Neural cell (in vitro differentiated cells): ENCODE measurements at regions not wholly inside any gene's neighbourhood (a gene's known extent, or its start where the extent isn't known, plus 50 kb on each side); places are given as distances from the start of the nearest gene placed in this dataset.

Source experiments
- H2AFZ ChIP-seq: fragments of 200-600, 300-800 bp; sonication (generic), shearing (Covaris generic); 2 replicates; pipeline ENCODE4 v1.6.0; 2014; ENCODE audit warnings: low read depth, mild to moderate bottlenecking, antibody characterized with exemption, low read length, moderate library complexity
- H3F3A ChIP-seq: fragments of 200-600 bp; shearing (Covaris generic); 2 replicates; pipeline ENCODE4 v1.6.1; 2016; ENCODE audit warnings: mild to moderate bottlenecking, moderate library complexity, mixed read lengths, antibody characterized with exemption, low read length; ENCODE audit not compliant: insufficient read depth, poor library complexity, severe bottlenecking
- H3K27ac ChIP-seq: fragments of 200-600, 300-800 bp; sonication (generic), shearing (Covaris generic); 2 replicates; pipeline ENCODE4 v1.5.1; 2014; ENCODE audit warnings: mild to moderate bottlenecking, low read length, moderate library complexity
- H3K27me3 ChIP-seq: fragments of 300-800, 200-600 bp; sonication (generic), shearing (Covaris generic); 2 replicates; pipeline ENCODE4 v1.6.0; 2014; ENCODE audit warnings: mild to moderate bottlenecking, low read depth, low read length, moderate library complexity; ENCODE audit not compliant: insufficient read depth
- H3K36me3 ChIP-seq: fragments of 300-800, 200-600 bp; sonication (generic), shearing (Covaris generic); 2 replicates; pipeline ENCODE4 v1.5.1; 2014; ENCODE audit warnings: mild to moderate bottlenecking, antibody characterized with exemption, low read length, moderate library complexity; ENCODE audit not compliant: insufficient read depth
- H3K4me2 ChIP-seq: fragments of 300-800, 200-600 bp; sonication (generic), shearing (Covaris generic); 2 replicates; pipeline ENCODE4 v1.6.0; 2014; ENCODE audit warnings: mild to moderate bottlenecking, low read length
- H3K4me3 ChIP-seq: fragments of 300-800, 200-600 bp; sonication (generic), shearing (Covaris generic); 2 replicates; pipeline ENCODE4 v1.5.1; 2014; ENCODE audit warnings: mild to moderate bottlenecking, low read length, moderate library complexity
- H3K79me2 ChIP-seq: fragments of 200-600 bp; shearing (Covaris generic); replicated peaks from 2 replicates; pipeline ENCODE4 v1.6.0; 2014; ENCODE audit warnings: mild to moderate bottlenecking, low read length, moderate library complexity; ENCODE audit not compliant: insufficient read depth
- H3K9ac ChIP-seq: fragments of 300-800, 200-600 bp; sonication (generic), shearing (Covaris generic); 2 replicates; pipeline ENCODE4 v1.6.1; 2016; ENCODE audit warnings: mild to moderate bottlenecking, low read length, mixed read lengths
- H3K9me2 ChIP-seq: fragments of 200-600 bp; shearing (Covaris generic); 2 replicates; pipeline ENCODE4 v1.6.1; 2016; ENCODE audit warnings: mild to moderate bottlenecking, low read length, mixed read lengths; ENCODE audit not compliant: insufficient read depth
- H3K9me3 ChIP-seq: fragments of 200-600, 300-800 bp; sonication (generic), shearing (Covaris generic); 2 replicates; pipeline ENCODE4 v1.6.1; 2016; ENCODE audit warnings: mild to moderate bottlenecking, mixed run types, low read length, moderate library complexity, mixed read lengths
- H4K20me1 ChIP-seq: fragments of 200-600 bp; shearing (Covaris generic); 2 replicates; pipeline ENCODE4 v1.6.1; 2016; ENCODE audit warnings: mild to moderate bottlenecking, mixed run types; ENCODE audit not compliant: insufficient read depth
- EP300 ChIP-seq: fragments of 450-650 bp; conservative IDR thresholded peaks from 2 replicates; pipeline ENCODE4 v1.6.1; 2014; ENCODE audit warnings: antibody characterized with exemption, mild to moderate bottlenecking, moderate library complexity; ENCODE audit not compliant: poor library complexity, severe bottlenecking
- EZH2 ChIP-seq: fragments of 200-600, 300-800 bp; shearing (Covaris generic), sonication (generic); IDR thresholded peaks from 2 replicates; pipeline ENCODE4 v1.6.1; 2014; ENCODE audit warnings: antibody characterized with exemption, low read length, borderline replicate concordance, mild to moderate bottlenecking; ENCODE audit not compliant: insufficient read depth, poor library complexity, severe bottlenecking
- MXI1 ChIP-seq: fragments of 450-650 bp; conservative IDR thresholded peaks from 2 replicates; pipeline ENCODE4 v1.6.1; 2014; ENCODE audit warnings: antibody characterized with exemption, mild to moderate bottlenecking; ENCODE audit not compliant: poor library complexity, severe bottlenecking
- POLR2AphosphoS5 ChIP-seq: IDR thresholded peaks from 2 replicates; pipeline ENCODE4 v1.6.1; 2012
- RAD21 ChIP-seq: fragments of 450-650 bp; conservative IDR thresholded peaks from 2 replicates; pipeline ENCODE4 v1.6.1; 2014; ENCODE audit warnings: antibody characterized with exemption, mild to moderate bottlenecking, moderate library complexity
- SMC3 ChIP-seq: fragments of 450-650 bp; conservative IDR thresholded peaks from 2 replicates; pipeline ENCODE4 v1.6.1; 2014; ENCODE audit warnings: antibody characterized with exemption, mild to moderate bottlenecking, moderate library complexity; ENCODE audit not compliant: poor library complexity
- TAF1 ChIP-seq: IDR thresholded peaks from 2 replicates; pipeline ENCODE4 v1.6.1; 2012; ENCODE audit warnings: low read depth
- TF ChIP-seq, protein P1 (sequence below): IDR thresholded peaks from 2 replicates; pipeline ENCODE4 v1.6.1; 2012; ENCODE audit warnings: borderline replicate concordance
- TF ChIP-seq, protein P2 (sequence below): fragments of 450-650 bp; IDR thresholded peaks from 2 replicates; pipeline ENCODE4 v1.5.1; 2014; ENCODE audit warnings: antibody characterized with exemption, mild to moderate bottlenecking, moderate library complexity; ENCODE audit not compliant: poor library complexity, severe bottlenecking

DNA sequence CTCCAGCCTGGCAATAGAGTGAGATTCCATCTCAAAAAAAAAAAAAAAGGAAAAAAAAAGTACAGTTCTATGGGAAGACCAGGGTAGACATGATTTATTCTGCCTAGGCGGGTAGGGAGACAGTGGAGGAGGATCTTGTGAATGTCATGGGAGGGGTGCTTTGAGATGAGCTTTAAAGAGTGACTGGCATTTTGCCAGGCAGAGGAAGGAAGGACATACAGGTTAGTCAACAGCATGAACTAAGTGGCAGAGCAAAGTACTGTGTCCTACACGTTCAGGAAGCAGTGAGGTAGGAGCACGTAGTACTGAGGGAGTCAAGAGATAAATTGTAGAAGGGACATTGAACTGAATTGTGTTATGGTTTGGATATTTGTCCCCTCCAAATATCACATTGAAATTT lies 451.5 kb downstream of the TOX3 start:
- no peak overlapping the region for H3K4me2 ChIP-seq
- H3K36me3 ChIP-seq: no peaks in the 10 kb centered on the region
- no peaks in the 10 kb centered on the region for H3K9me2 ChIP-seq
- no peak overlapping the region for H3K9ac ChIP-seq
- no peak overlapping the region for H3K4me3 ChIP-seq
- no peaks in the 10 kb centered on the region for H3K27me3 ChIP-seq
- H4K20me1 ChIP-seq: no peaks in the 10 kb centered on the region
- H3K27ac ChIP-seq: no peak overlapping the region
- TF ChIP-seq EP300 (no peak), RAD21 (no peak), MXI1 (no peak), TAF1 (no peak), EZH2 (no peak), POLR2AphosphoS5 (no peak), SMC3 (no peak)
- TF ChIP-seq, protein P1, sequence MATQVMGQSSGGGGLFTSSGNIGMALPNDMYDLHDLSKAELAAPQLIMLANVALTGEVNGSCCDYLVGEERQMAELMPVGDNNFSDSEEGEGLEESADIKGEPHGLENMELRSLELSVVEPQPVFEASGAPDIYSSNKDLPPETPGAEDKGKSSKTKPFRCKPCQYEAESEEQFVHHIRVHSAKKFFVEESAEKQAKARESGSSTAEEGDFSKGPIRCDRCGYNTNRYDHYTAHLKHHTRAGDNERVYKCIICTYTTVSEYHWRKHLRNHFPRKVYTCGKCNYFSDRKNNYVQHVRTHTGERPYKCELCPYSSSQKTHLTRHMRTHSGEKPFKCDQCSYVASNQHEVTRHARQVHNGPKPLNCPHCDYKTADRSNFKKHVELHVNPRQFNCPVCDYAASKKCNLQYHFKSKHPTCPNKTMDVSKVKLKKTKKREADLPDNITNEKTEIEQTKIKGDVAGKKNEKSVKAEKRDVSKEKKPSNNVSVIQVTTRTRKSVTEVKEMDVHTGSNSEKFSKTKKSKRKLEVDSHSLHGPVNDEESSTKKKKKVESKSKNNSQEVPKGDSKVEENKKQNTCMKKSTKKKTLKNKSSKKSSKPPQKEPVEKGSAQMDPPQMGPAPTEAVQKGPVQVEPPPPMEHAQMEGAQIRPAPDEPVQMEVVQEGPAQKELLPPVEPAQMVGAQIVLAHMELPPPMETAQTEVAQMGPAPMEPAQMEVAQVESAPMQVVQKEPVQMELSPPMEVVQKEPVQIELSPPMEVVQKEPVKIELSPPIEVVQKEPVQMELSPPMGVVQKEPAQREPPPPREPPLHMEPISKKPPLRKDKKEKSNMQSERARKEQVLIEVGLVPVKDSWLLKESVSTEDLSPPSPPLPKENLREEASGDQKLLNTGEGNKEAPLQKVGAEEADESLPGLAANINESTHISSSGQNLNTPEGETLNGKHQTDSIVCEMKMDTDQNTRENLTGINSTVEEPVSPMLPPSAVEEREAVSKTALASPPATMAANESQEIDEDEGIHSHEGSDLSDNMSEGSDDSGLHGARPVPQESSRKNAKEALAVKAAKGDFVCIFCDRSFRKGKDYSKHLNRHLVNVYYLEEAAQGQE: no peak
- TF ChIP-seq, protein P2, sequence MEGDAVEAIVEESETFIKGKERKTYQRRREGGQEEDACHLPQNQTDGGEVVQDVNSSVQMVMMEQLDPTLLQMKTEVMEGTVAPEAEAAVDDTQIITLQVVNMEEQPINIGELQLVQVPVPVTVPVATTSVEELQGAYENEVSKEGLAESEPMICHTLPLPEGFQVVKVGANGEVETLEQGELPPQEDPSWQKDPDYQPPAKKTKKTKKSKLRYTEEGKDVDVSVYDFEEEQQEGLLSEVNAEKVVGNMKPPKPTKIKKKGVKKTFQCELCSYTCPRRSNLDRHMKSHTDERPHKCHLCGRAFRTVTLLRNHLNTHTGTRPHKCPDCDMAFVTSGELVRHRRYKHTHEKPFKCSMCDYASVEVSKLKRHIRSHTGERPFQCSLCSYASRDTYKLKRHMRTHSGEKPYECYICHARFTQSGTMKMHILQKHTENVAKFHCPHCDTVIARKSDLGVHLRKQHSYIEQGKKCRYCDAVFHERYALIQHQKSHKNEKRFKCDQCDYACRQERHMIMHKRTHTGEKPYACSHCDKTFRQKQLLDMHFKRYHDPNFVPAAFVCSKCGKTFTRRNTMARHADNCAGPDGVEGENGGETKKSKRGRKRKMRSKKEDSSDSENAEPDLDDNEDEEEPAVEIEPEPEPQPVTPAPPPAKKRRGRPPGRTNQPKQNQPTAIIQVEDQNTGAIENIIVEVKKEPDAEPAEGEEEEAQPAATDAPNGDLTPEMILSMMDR: no peak
- H3K79me2 ChIP-seq: no peaks in the 10 kb centered on the region
- no peak overlapping the region for H2AFZ ChIP-seq
- no peaks in the 10 kb centered on the region for H3K9me3 ChIP-seq
- H3F3A ChIP-seq: no peaks in the 10 kb centered on the region

DNA sequence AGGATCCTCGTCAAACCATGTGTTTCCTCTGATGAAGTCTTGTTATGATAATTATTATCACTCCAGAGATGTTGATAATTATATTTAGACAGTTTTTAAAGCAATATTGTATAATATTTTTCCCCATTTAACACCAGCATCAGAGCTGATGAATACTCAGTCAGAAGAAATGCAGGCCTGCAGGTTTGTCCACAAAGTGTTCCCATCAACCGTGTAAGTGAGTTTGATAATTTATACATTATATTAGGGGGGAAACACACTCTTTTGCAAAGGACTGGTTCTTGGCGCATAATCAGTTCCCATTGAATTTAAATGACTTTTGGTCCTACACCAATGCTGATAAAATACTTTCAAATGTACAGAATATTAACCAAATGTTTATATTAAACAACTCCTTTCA lies 454.8 kb downstream of the TOX3 start:
- no peak overlapping the region for H2AFZ ChIP-seq
- H3K4me2 ChIP-seq: no peak overlapping the region
- H3K36me3 ChIP-seq: no peaks in the 10 kb centered on the region
- no peaks in the 10 kb centered on the region for H4K20me1 ChIP-seq
- no peak overlapping the region for H3K9ac ChIP-seq
- H3K27ac ChIP-seq: no peak overlapping the region
- H3K9me2 ChIP-seq: no peaks in the 10 kb centered on the region
- H3K9me3 ChIP-seq: no peaks in the 10 kb centered on the region
- H3K79me2 ChIP-seq: no peaks in the 10 kb centered on the region
- no peak for TF ChIP-seq MXI1
- TF ChIP-seq, protein P2: no peak
- TF ChIP-seq SMC3: no peak
- no peak for TF ChIP-seq EP300
- TF ChIP-seq POLR2AphosphoS5: no peak
- TF ChIP-seq, protein P1: no peak
- TF ChIP-seq EZH2: no peak
- no peak for TF ChIP-seq RAD21
- no peak for TF ChIP-seq TAF1
- H3F3A ChIP-seq: no peaks in the 10 kb centered on the region
- H3K4me3 ChIP-seq: no peak overlapping the region
- no peaks in the 10 kb centered on the region for H3K27me3 ChIP-seq
